Pons (tissue), 1 donor: ENCODE measurements at regions not wholly inside any gene's neighbourhood (a gene's known extent, or its start where the extent isn't known, plus 50 kb on each side); places are given as distances from the start of the nearest gene placed in this dataset.

Source experiments
- DNase-seq: peaks from one replicate; pipeline ENCODE4 v3.0.0-alpha.2; 2016; ENCODE audit warnings: low spot score

DNA sequence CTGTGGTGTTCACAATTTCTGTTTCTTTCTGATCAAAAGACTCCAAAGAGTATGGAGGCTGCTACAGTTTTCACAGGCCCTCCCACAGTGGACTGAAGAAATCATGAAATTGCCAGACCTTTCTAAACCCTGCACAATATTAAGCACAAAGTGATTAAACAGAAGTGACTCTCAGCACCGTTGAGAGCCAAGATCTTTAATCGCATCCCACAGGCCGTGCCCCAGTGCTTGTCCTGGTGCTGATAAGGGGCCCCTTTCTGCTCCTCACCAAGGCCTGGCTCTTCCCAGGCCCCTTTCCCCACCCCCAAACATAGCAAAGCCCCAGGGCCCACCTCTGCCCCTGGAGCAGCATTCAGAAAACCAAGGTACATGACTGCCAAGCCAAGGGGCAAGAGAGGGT lies 57.4 kb upstream of the BMAL1 start:
- no peak for DNase-seq

DNA sequence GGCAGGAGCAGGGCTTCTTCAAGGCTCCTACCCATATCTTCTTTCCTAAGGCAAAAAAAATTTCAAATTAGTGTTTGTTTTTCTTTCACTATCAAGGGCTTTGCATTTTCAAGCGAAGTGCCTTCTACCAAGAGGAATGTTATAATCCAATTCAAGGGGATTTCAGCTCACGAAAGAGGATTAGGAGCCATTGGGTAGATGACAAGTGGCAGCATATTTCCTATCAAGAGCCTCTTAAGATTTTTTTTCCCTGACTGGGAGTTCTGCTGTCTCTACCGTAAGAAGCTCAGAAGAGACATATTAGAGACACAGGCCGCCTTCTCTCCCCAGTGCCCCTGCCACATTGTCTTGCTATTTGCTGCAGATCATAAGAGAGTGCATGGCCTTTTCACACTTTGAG lies 55.9 kb upstream of the BMAL1 start:
- DNase-seq, result no peak

DNA sequence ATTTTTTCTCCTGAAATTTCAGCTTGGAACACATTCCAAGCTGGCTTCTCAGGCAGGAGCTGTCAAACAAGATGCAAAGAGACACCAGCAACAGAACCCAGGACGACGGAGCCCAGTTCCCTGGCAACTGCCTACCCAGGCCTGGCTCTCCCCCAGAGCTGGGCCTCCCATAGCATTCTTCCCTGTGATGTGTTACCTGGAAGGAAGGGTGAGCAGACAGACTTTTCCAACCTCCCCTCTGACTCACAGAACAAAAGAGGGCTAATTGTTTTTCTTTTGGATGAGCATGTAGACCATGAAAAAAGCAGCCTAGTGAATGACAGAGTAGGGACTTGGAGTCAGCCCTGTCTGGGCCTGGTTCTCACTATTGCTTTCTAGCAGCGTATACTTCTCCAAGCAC lies 55.3 kb upstream of the BMAL1 start:
- DNase-seq, result no peak

DNA sequence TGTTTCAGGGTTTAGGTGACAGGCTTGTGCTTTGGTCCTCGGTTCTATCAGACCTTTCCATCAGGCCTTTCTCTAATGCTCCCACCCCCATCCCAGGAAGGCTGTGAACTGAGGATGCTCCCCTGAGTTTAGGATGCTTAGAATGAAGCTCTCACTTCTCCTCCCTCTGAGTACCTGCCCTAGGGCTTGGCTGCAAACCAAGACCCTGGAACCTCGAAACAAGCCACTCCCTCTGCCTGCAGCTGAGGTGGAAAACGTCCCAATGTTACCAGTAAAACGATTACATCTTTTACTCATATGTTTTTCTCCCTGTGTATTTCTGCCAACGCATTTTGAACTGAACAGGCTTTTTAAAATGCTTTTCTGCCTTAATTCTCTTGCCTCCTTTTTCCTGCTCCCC lies 54.5 kb upstream of the BMAL1 start:
- DNase-seq, result no peak

DNA sequence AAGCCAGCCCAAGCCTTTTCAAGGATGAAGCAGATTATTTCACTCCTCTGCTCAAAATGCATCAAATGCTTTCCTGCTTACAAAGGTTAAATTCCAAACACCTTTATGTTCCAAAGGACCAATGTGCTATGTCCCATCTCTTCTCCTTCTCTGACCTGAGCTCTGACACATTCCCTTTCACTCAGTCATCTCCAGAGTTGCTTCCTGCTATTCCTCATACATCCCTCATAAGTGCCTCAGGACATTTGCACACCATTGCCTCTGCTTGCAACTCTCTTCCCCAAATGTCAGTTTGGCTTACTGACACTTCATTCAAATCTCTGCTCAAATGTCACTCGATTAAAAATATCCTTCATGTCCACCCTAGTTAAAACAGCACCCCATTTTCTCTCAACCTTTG lies 53.3 kb upstream of the BMAL1 start:
- DNase-seq, result no peak

DNA sequence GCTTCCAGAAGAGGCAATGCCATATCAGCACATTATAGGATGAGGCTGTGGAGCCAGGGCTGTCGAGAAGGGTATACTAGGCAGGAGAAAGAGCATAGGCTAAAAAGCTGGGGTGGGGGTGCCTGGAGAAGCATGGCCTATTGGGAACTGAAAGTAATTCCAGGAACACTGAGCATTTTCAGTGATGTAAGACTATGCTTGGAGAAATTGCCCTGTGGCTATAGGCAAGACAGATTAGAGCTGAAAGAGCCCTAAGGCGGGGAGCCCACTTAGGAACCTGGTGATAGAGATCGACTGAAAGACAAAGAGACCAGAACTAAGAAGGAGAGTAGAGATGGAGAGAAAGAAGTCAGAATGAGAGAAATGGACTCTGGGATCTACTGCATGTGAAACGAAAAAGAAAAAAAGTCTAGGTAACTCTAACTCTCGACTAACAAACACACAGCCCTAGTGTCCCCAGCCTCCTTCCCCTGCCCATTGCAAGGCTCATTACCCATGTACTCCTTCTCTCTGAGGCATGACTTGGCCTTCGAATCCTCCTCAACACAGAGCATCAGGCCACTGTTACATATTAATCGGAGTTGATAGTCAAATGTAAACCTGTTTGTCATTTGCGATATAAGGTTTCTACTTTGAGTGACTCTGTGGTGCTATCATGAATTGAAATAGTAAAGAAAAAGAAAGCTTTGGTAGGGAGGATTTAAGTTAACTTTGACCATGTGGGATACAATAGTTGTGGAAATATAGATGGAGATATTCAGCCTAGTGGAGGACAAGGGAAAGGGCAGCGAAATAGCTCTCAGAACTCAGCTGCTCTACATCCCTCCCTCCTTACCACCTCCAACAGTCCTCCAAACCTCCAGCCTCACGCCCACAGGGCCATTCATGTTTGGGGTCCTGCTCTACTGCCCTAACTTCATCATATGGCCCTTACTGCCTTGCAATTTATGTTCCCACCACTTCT lies 52.3 kb upstream of the BMAL1 start:
- DNase-seq, result no peak

DNA sequence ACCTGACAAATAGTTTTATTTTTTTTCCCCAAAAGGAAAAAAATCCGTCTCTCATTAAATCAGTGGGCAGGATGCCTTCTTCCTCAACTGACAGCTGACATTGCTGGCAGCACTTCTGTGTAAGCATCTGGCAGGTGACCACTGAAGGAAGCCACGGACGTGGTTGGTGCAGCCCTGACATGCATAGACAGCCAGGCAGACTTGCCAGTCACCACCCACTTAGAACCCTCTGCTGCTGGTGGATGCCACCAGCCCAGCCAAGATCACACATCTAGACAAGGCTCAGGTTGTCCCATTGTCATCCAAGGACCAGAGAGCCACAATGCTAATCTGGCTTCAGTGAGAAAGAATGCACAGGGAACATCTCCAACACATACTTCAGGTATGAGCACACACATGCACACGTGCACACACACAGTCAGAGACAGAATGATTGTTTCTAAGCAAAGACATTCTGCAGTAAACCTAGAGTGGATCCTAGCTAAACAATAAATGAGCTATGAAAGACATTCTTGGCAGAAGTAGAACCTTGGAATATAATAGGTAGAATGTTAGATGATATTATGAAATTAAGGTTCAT lies 49.8 kb upstream of the BMAL1 start:
- no peak for DNase-seq
